ENCODE measurements at regions not wholly inside any gene's neighbourhood (a gene's known extent, or its start where the extent isn't known, plus 50 kb on each side); places are given as distances from the start of the nearest gene placed in this dataset.
"Not testable (repeated sequence)": the region's sequence is repeated elsewhere in the genome, so short reads cannot be mapped to it uniquely, and the experiment has no call there.

- DNase-seq = no peak
These were observed 1009.6 kb upstream of the PCDH7 start for GRCh38 chr4:29710519-29710918.

GRCh38 chr4:29711226-29711625, 1008.9 kb upstream of the PCDH7 start:
- DNase-seq = no peak

GRCh38 chr4:29717287-29718057, 1002.7 kb upstream of the PCDH7 start:
- DNase-seq = no peak

GRCh38 chr4:29718136-29718535, 1002.0 kb upstream of the PCDH7 start:
- no peak for DNase-seq

GRCh38 chr4:29722253-29722652, 997.9 kb upstream of the PCDH7 start:
- DNase-seq = no peak

- DNase-seq = no peak
These were observed 993.2 kb upstream of the PCDH7 start for GRCh38 chr4:29726938-29727337.

- DNase-seq = no peak
These were observed 985.6 kb upstream of the PCDH7 start for GRCh38 chr4:29734343-29735213.

- no peak for DNase-seq
These were observed 963.2 kb upstream of the PCDH7 start for GRCh38 chr4:29756966-29757365.

GRCh38 chr4:29762151-29762550, 958.0 kb upstream of the PCDH7 start:
- DNase-seq = no peak

- DNase-seq = no peak
These were observed 949.5 kb upstream of the PCDH7 start for GRCh38 chr4:29770627-29771026.

- DNase-seq = not testable (repeated sequence)
These were observed 932.0 kb upstream of the PCDH7 start for GRCh38 chr4:29788123-29788522.

GRCh38 chr4:29805245-29805644, 914.9 kb upstream of the PCDH7 start:
- DNase-seq = peak; percentile 12 to 39

- no peak for DNase-seq
These were observed 914.2 kb upstream of the PCDH7 start for GRCh38 chr4:29805916-29806480.

- DNase-seq = no peak
These were observed 902.2 kb upstream of the PCDH7 start for GRCh38 chr4:29817961-29818360.

GRCh38 chr4:29829067-29829466, 891.1 kb upstream of the PCDH7 start:
- DNase-seq = no peak

GRCh38 chr4:29852537-29852936, 867.6 kb upstream of the PCDH7 start:
- no peak for DNase-seq

GRCh38 chr4:29853833-29854232, 866.3 kb upstream of the PCDH7 start:
- DNase-seq = no peak

GRCh38 chr4:29861307-29861706, 858.9 kb upstream of the PCDH7 start:
- DNase-seq = no peak

GRCh38 chr4:29867412-29867811, 852.8 kb upstream of the PCDH7 start:
- DNase-seq = no peak

- DNase-seq = no peak
These were observed 819.8 kb upstream of the PCDH7 start for GRCh38 chr4:29900336-29900735.

GRCh38 chr4:29908276-29908675, 811.9 kb upstream of the PCDH7 start:
- DNase-seq = no peak

GRCh38 chr4:29927895-29928294, 792.3 kb upstream of the PCDH7 start:
- peak in 1 of 2 experiments; percentile 3 for DNase-seq

- DNase-seq = no peak
These were observed 771.7 kb upstream of the PCDH7 start for GRCh38 chr4:29948451-29948850.

GRCh38 chr4:29948858-29949257, 771.3 kb upstream of the PCDH7 start:
- DNase-seq = no peak

All from NCI-H524 (cell line).